ENCODE measurements at regions not wholly inside any gene's neighbourhood (a gene's known extent, or its start where the extent isn't known, plus 50 kb on each side); places are given as distances from the start of the nearest gene placed in this dataset.

GRCh38 chr7:24480501-24480900 lies 92.8 kb upstream of the PALS2 start:
- TF ChIP-seq CTCF (IDR thresholded peaks at IDR 0.05) (no peak), EZH2 (IDR thresholded peaks at IDR 0.05; ENCODE audit: borderline replicate concordance, insufficient read depth, low read depth, low read length, poor library complexity, severe bottlenecking) (no peak)

Data from B cell (primary cell).